Right kidney (tissue), 1 donor: ENCODE measurements at regions not wholly inside any gene's neighbourhood (a gene's known extent, or its start where the extent isn't known, plus 50 kb on each side); places are given as distances from the start of the nearest gene placed in this dataset.
"Not testable (repeated sequence)": the region's sequence is repeated elsewhere in the genome, so short reads cannot be mapped to it uniquely, and the experiment has no call there.

ENCODE experiments used
- DNase-seq: peaks from one replicate; pipeline ENCODE4 v3.0.0-alpha.2; 2016

- DNase-seq, result no peak
Measured at GRCh38 chr6:144894240-144894639, 609.1 kb downstream of the UTRN start.

DNA sequence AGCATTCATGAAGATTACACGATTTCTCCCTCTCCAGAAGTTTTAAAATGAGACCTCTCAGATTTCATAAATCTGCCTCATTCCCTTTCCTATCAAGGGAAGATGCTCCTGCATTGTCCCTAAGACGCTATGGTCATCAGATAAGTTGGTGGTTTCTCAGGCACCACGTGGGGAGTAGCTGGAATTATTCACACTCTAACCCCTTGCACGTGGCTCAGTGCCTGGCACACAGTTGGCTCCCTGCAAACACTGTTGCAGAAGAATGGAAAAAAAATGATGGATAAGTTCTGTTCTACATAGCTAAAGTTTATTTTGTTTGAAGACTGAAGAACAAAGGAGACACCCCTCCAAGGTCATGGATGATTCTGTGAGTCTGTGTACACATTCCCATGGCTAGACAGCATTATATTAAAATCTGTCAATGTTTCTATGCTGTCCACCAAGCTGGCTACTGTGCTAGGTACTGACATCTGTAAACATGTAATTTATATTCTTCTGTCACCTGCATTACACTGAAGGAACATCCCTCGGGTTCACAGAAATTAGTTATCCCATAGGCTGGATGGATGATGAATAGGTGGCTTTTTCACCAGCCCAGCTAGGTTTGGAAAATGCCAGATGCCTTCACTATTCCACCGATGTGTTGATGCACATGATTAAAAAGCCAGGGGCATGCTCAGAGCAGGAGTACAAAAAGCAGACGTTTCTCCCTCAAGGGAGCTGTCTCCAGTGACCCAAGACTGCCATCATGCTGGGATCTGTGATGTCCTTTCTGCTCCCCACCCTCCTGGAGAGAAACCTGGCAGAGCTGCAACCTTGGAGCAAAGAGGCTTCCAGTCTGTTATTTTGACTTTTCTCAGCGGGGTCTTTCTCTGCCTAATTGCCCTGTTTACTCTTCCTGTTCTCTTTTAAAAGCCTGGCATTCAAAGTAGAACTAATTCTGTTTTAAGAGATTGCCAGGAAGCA is 610.5 kb downstream of the UTRN start:
- no peak for DNase-seq

GRCh38 chr6:144896289-144896688 is 611.2 kb downstream of the UTRN start:
- no peak for DNase-seq

- DNase-seq, result no peak
Measured at GRCh38 chr6:144896871-144897270, 611.7 kb downstream of the UTRN start.

- no peak for DNase-seq
Measured at GRCh38 chr6:144897441-144897921, 612.3 kb downstream of the UTRN start.

- DNase-seq, result no peak
Measured at GRCh38 chr6:144898052-144898689, 613.0 kb downstream of the UTRN start.

DNA sequence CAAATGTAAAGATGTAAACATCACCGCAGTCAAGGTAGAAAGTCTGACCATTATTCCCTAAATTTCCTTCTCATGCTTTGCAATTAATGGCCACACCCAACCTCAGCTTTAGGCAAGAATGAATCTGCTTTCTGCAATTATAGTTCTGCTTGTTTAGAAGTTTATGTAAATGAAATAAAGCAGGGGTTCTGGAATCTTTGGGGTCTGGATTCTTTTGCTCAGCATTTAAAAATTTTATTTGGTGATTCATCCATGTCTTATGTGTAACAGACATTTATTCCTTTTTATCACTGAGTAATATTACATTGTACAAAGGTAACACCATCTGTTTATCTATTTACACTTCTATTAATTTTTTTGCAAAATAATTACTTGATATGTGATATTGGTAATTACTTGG is 613.6 kb downstream of the UTRN start:
- DNase-seq, result no peak

DNA sequence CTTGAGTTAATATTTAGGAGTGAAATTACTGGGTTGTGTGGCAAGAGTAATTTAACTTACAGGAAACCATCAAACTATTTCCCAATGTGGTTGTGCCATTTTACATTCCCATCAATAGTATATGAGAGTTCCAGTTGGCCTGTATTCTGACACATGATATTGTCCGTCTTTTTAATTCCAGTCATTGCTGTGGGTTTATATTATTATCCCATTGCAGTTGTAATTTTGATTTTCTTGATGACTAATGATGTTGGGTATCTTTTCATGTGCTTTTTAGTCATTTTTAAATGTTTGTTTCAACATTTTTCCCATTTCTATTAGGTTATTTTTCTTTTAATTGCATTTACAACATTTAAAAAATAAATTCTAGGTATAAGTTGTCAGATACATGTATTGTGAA is 614.0 kb downstream of the UTRN start:
- DNase-seq, result no peak

- DNase-seq, result no peak
Measured at GRCh38 chr6:144901412-144901811, 616.3 kb downstream of the UTRN start.

- no peak for DNase-seq
Measured at GRCh38 chr6:144908004-144908403, 622.9 kb downstream of the UTRN start.

DNA sequence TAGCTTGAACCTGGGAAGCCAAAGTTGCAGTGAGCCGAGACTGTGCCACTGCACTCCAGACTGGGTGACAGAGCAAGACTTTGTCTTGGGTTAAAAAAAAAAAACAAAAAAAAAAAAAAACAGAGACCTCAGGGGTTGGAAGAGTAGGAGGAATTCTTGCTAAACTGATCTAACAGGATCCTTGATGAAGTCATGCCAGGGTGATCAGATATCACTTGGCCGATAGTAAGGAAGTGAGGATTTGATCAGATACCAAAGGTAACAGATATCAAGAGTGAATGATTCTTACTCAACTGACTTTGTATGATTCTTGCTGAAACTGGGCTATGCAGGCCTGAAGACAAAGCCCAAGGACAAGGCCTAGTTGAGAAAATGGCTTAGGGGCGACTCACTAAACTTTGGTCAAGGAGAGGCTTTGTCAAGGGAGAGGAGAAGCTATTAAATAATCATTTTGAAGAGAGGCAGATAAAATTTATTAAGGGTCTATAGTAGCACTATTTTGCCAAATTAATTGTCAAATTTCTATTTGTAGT is 624.7 kb downstream of the UTRN start:
- DNase-seq, result no peak

DNA sequence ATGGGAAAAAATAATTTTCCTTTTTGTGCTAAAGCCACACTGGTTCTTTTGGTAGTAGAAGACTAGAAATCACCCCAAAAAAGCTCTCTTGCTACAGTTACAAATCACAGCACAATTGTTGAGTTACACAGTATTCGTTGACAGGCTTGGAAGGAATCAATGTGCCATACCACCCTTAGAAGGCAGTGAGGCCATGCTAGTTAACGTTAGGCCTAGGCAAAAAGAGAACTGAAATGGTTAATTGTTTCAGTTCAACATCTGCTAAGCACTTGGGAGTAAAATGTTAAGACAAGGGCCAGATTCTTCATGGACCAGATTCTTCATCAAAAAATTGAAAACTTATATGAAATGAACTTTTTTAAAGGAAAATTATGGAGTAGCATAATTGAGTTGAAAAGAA is 626.2 kb downstream of the UTRN start:
- no peak for DNase-seq

DNA sequence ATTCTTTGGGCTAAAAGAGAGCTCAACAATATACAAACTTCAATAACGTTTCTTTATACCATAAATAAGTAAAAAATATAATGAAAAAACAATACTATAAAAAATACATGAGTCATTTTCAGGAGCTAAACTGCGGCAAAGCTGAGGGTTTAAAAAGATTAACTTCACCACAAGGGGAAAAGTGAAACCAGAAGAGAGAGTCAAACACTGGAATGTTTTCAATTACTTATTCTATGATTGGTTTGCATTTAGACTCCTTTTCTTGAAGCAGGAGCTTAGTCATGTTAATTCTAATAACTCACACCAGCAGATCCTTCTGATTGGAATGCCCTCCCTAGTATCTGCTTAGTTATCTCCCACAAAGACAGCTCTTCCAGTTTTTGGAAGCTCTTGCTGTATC is 627.3 kb downstream of the UTRN start:
- DNase-seq, result no peak

DNA sequence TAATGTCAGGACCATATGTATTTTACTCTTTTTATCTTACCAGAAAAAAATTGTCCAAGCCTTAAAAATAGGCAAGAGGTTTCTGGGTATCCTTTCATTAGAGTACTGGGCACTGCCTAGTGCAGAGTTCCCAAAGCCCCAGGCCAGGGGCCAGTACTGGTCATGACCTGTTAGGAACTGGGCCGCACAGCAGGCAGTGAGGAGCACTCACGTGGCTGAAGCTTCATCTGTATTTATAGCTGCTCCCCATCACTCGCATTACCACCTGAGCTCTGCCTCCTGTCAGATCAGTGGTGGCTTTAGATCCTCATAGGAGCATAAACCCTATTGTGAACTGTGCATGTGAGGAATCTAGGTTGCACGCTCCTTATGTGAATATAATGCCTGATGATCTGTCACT is 632.9 kb downstream of the UTRN start:
- DNase-seq, result no peak

DNA sequence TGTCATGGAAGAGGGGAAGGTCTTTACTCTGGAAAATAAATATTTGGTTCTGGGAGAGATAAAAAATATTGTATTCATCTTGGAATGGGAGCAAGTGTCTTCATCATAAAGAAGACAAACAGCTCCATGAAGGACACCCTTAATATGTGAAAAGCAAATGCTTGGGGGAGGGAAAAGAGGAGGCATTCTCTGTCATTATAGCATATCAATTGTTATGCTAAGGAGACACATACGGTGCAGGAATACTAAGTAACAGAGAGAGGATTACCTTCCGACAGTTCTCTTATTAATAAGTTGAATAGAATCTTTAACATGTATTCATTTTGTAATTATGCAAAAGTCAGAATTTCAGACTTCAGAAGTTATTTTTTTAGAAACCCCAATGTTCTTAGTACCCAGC is 634.4 kb downstream of the UTRN start:
- DNase-seq, result no peak

- no peak for DNase-seq
Measured at GRCh38 chr6:144920391-144920961, 635.3 kb downstream of the UTRN start.

GRCh38 chr6:144921206-144921975 is 636.3 kb downstream of the UTRN start:
- DNase-seq, result no peak

- no peak for DNase-seq
Measured at GRCh38 chr6:144922120-144922722, 637.1 kb downstream of the UTRN start.

DNA sequence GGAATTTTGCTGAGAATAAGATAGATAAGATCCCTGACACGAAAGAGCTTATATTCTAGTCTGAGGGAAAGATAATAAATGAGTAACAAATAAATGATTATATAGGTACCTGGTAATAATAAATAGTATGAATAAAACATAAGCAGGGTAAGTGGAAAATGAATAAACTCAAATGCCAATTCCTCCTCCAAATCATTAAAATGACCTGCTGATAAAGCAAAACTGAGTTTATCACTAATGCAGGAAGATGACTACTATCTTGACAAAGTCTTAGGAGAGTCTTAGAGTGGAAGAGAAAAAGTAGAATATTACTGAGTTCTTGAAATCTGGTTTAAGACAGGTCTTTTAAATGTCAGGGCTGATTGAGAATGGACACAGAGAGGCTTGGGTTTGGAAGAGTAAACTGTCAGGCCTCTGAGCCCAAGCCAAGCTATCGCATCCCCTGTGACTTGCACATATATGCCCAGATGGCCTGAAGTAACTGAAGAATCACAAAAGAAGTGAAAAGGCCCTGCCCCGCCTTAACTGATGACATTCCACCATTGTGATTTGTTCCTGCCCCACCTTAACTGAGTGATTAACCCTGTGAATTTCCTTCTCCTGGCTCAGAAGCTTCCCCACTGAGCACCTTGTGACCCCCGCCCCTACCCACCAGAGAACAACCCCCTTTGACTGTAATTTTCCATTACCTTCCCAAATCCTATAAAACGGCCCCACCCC is 637.8 kb downstream of the UTRN start:
- not testable (repeated sequence) for DNase-seq

DNA sequence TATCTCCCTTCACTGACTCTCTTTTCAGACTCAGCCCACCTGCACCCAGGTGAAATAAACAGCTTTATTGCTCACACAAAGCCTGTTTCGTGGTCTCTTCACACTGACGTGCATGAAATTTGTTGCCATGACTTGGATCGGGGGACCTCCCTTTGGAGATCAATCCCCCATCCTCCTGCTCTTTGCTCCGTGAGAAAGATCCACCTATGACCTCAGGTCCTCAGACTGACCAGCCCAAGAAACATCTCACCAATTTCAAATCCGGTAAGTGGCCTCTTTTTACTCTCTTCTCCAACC is 638.3 kb downstream of the UTRN start:
- not testable (repeated sequence) for DNase-seq

- no peak for DNase-seq
Measured at GRCh38 chr6:144928847-144929246, 643.7 kb downstream of the UTRN start.
